Activated CD8-positive, alpha-beta memory T cell treated with anti-CD3 and anti-CD28 coated beads for 1 hour (primary cell): ENCODE measurements at regions not wholly inside any gene's neighbourhood (a gene's known extent, or its start where the extent isn't known, plus 50 kb on each side); places are given as distances from the start of the nearest gene placed in this dataset.

ENCODE experiments used
- DNase-seq, 2 donors: peaks; one replicate each; pipeline ENCODE4 v3.0.0-alpha.2; 2020; ENCODE audit warnings: low read depth in 1 of 2; ENCODE audit errors: extremely low read depth in 1 of 2

DNA sequence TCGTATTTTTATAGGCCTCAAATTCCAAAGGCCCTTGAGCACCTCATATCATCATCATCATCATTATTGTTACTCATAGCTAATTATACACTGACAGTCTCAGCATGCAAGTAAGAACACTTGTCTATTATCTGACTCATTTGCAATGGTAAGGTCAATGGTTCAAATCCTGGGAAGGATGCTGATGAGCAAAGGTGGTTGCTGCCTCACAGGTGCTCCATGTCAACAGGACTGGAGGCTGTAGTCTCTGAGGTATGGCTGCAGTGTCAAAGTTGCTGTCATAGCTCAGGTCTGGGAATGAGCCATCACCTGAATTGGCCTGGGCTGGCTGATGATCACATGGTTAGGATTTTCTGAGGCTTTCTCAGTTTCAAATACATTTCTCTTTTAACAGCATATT lies 379.3 kb downstream of the BCL11A start:
- DNase-seq: no peak

DNA sequence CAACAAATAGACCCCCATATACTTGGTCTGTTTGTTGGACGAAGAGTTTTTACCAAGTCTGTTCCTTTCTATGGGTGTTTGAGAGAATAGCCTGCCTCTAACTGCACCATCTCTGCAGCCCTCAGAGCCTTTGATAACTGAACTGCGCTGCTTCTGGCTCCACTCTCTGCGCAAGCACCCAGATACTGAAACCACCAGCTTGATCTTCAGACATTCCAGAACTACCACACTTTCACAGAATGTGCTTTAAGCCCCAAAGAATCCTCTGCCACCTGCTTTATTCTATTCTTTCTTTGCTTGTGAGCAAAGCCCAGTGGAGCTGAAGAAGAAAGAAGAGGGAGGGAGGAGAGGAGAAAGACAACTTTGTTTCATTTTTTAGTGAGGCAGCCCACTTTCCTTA lies 380.7 kb downstream of the BCL11A start:
- DNase-seq: no peak

DNA sequence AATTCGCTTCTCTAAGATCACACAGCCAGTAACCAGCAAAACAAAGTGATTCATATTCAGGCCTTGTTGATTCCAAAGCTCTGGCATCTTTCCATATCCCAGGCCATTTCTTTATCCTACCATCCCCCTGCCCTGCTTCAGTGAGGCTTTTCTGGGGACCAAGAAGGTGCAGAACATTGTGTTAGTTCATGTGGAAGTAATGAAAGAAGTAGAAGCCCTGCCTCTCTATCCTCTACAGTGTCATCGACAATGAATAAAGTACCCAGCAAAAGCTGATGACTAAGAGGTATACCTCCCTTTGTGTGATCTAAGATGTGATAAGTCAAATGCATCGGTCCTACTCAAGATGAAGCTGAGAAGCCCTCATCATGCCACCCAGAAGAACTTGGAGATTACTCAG lies 383.2 kb downstream of the BCL11A start:
- no peak for DNase-seq

DNA sequence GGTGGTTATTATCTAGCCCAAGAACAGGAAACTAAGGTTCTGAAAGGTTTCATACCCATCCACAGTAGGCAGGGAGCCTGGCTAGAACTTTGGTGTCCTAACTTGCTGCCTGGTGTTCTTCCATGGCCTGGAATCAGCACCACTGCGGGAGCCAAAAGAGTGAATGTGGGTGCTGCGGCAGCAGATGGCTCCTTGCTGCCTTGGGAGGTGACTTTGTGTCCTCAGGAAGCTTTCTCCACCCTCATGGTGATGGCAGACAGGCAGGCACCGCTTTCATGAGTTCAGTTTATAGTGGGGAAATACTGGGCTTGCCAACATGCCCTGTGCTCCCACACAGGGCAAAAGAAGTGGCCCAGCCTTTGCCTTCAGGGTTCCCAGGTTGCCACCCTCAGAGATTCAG lies 385.2 kb downstream of the BCL11A start:
- DNase-seq: no peak

DNA sequence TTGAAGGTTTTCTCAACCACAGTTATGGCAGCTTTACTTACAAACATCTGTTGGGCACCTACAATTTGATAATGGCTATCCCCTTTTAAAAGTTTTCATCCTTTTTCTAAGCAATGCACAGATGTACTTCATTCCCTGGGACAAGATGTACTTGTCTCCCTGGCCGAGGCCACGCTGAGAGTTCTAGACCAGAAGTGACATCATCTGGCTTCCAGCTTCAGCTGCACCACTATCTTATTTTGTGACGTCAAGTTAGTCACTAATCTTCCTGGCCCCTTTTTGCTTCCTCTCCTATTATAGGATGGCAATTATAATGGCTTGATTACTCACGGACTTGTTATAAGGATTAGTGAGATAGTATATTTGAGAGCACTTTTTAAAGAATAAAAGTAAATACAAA lies 386.4 kb downstream of the BCL11A start:
- DNase-seq: no peak

DNA sequence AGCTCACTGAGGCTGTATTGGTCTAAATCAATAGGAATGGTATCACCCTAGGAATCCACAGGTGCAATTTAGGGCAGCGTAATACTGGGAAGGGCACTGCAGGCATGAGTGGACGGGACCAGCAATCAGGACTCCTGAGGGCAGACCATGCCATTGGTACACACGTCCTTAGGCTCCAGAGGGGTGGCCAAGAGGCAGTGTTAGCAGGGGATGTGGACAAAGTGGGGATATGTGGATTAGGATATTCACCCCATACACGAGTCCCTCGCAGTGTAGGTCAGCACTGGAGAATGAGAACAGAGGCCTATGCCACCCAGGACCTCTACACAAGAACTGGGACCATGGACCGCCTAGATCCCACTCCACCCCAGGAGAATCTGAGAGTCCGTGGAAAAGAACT lies 389.8 kb downstream of the BCL11A start:
- no peak for DNase-seq

DNA sequence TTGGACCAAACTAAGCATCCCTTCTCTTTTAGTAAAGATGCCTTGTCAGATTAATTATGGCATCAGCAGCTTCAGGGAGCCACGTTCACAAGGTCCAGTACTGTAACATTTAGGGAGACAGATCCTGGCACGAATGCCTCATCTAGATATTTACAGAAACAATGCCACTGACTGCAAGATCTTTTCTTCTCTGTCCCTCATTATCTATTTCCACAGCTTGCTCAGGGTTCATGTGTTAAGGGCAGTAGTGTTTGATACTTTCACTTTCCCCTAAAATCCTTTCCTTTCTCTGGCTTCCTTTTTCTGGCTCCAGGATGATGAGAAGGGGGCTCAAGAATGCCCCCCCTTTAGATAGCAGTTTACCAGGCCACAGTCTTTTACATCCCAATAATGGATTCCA lies 393.9 kb downstream of the BCL11A start:
- DNase-seq: no peak

DNA sequence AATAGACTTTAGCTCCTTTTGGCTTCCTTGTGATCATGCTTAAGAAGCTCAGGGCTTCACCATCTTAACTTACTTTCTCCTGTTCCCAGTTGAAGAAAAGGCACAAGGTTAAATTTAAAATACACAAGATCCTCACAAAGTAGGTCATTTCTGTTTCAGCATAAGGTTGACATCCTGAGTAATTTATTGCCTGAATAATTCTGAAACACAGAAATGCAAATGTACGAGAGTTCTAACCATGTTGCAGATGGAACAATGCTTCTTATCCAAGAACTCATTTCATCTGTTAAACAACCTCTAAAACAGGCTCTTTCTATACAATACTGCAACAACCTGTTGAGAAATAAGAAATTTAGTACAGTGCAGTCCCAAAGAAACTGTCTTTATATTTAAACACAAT lies 395.2 kb downstream of the BCL11A start:
- no peak for DNase-seq

DNA sequence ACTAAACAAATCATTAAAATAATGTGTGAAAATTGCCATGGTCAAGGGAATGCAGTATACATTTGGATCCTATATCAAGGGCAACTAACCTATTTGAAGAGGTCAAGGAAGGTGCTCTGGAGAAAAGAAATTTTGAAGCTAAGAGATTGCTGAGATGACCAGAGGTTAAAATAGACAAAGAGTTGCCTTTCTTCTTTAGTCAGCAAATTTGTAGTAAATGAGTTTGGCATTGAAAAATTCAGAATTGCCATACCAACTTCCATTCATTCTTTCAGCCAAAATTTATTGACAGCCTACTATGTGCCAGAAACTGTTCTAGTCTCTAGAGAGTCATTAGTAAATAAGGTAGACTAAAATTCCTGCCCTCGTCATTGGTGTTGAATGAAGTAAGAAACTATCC lies 396.2 kb downstream of the BCL11A start:
- no peak for DNase-seq

DNA sequence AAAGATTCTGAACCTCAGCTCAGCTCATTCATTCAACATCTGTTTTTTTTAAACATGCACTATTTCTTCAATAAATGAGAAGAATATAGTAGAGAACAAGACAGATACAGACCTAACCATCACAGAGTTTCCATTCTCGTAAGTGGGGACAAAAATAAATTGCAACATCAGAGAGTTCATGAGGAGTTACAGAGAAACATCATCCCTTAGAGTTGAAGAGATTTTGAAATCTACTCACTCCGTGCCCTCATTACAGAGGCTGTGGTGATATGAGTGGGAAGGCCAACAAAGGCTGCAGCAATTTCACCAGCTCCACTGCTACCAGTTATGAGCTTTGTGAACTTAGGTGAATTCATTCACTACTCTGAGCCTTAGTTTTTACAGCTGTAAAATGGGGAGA lies 399.3 kb downstream of the BCL11A start:
- no peak for DNase-seq

DNA sequence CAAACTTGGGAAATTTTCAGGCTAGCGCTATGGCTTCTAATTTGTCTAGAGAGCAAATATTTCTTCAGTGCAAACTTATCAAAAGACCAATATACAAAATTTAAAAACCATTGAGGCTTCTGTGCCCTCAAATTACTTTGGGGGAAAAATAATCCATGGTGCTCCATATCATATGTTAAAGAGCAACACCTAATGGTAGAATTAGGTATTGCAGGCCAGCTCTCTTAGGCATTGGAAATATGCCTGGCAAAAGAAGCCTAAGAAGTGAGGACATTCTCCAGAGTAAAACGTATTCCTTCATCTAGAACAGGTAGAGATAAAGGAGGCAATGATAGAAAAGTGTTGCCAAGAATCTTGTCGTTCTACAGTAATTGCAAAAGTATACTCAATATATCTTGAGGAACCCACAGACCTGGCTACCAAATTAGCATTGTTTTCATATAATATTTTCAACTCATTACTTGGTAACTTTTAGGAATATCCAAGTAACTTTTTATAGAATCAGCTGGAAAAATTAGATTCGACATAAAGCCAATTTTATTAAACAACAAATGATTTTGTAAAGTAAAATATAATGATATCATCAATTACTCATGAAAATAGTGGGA lies 401.1 kb downstream of the BCL11A start:
- DNase-seq: no peak

DNA sequence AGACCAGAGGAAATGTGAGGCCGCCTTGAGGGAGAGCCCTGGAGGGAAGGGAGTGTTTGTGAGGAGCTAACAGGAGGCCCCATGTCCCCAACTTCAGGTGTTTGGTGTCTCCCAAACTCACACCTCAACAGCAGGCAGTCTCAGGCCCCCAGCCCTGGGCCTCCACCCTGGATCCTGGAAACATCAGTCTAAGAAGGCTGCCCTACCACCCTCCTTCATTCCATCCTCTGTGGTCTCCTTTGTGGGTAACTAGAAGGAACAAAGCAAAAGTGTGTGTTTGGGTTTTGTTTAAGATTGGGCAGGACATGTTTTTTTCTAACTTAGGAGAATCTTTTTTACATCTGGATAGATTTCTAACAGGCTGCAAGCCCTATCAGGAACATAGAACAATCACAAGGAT lies 404.3 kb downstream of the BCL11A start:
- DNase-seq: no peak

DNA sequence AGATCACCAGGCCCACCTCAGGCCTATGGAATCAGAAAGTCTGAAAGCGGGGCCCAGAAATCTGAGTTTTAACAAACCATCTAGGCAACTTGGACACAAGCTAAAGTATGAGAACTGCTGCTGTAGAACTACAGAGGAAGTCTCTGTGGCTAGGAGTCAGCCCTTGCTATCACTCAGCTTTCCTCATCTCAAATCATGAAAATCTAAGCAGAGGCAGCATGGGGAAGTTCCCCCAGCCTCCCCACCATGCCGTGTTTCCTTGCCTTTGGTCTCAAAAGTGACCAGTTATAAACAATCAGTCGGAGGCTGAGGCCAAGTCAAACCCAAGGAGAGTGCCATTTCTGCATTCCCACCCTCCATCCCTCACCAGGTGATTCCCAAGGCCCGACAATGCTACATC lies 404.7 kb downstream of the BCL11A start:
- no peak for DNase-seq

DNA sequence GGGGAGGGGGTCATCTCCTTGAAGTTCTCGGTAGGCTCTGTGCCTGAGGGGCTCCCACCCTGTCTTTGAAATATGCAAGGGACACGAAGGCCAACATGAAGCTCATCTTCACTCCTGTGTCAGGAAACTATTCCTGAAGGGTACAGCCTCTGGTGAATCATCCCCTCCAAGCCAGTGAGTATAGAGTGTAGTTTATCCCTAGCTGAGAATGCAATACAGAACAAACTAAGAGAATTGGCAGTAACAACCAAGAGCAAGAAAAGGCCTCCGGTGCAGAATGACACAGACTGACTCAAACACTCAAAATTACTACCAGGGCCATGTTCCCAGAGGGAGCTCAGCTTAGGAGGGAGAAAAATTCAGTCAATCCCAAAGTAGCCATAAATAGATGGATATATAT lies 413.3 kb downstream of the BCL11A start:
- DNase-seq: no peak

DNA sequence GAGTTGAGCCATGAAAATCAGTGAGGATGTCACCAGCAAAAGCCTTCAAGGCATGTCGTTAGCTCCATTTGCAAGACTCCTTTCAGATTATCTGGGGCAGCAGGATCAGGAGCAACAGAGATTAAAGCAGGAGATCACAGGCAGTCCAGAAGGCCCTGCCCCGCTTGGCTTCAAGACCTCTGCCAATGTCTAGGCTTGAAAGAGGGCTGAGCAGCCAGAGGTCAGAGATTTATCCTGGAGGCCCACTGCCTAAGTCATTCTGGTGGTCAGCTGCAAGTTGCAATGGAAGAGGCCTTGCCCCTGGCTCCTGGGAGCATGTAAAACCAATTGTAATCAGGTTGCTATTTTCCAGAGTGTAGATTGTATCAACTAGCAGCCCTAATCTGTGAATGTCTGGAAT lies 416.5 kb downstream of the BCL11A start:
- no peak for DNase-seq

DNA sequence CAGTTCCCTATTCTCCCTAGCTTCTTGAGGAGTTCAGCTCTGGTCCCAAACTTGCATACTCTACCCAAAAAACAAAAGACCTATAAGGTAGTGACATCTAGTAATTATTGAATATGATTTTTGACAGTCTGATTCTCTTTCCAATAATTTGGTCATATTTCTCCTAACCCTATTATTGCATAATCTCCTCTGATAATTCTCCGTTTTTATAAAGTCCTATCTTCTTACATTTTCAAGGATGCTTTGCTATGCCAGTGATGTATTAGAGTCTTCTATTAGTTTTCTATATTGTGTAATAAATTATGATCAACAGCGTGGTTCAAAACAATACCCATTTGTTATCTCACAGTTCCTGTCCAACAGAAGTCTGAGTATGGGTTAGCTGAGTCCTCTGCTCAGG lies 426.3 kb downstream of the BCL11A start:
- no peak for DNase-seq

DNA sequence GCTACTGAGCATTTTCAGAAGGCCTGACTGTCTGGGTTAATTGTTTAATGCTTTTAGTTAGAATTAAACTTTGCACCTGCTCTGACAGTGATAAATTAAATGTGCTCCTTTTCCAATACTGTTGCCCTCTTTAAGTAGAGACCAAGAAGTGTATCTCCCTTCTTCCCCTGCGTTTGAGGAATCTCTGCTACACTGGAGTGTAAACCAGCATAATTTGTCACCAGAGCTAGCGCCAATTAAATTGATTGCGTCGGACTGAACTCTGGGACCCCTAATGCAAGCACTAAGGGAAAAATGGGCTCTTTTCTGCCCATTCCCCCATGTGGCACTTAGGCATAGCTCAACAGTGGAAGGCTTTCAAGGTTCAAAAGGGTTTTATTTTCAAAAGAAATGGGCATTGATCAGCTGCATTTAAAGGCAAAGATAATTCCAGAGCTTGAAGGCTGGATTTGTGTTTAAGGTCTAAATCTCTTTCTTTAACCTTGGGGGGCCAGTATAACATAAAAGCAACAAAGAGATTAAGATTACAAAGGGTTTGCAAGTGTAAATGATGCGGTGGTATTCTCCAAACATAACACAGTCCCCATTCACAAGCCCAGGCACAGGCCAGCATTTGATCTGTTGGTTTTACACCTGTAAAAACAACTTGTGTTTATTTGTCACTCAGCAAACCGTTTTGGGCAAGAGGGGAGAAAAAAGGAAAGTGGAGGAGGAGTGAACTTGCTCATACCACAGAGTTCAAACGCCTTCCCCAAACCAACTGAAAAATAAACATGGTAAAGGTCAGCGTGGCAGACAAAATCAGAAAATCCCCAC lies 427.6 kb downstream of the BCL11A start:
- DNase-seq: no peak

DNA sequence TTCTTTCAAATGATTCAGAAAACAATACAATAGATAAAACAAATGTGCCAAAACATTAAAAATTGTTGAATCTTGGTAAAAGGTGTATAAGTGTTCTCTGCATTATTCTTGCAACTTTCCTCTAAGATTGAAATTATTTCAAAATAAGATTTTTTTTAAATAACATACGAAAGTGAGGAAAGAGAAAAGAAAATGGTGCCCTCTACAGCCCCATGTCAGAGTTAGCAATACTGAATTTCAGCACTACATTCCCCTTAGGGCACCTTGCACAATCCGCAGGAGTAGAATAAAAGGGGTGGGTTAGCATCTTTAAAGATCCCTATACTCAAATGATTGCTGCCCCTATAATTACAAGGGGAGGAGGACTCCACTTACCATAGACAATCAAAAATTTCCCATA lies 433.7 kb downstream of the BCL11A start:
- no peak for DNase-seq

DNA sequence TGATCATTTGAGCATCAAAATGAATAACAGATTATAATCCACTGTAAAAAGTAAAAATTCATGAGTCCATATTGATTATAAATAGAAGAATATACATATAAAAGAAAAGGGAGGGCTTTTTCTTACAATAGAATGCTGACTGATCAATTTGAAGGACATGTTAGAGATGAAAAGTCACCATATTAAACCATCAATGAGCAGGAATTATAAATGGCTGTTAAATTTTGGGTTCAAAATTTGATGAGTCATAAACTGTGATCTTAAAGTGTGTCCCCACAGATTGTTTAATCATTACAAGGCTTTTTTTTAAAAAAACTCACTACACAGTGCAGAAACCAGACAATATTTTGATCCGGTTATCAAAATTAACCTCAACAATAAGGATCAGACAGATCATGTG lies 434.5 kb downstream of the BCL11A start:
- no peak for DNase-seq

DNA sequence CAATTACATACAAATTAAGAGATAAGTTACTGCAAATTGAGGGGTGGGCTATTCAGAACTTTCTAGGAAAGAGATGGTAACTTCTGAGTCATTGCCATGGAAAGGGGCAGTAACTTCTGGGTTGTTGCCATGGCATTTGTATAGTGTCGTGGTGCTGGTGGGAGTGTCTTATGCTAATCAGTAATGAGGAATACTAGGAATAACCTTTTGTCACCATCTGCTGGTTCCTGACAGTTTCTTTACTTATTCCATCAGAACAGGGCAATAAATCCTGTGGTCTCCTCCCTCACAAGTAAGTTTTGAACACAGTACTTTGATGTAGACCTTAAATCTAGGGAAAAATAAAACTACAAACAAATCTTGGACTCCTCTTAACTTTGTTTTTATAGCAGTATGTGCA lies 435.4 kb downstream of the BCL11A start:
- DNase-seq: no peak

DNA sequence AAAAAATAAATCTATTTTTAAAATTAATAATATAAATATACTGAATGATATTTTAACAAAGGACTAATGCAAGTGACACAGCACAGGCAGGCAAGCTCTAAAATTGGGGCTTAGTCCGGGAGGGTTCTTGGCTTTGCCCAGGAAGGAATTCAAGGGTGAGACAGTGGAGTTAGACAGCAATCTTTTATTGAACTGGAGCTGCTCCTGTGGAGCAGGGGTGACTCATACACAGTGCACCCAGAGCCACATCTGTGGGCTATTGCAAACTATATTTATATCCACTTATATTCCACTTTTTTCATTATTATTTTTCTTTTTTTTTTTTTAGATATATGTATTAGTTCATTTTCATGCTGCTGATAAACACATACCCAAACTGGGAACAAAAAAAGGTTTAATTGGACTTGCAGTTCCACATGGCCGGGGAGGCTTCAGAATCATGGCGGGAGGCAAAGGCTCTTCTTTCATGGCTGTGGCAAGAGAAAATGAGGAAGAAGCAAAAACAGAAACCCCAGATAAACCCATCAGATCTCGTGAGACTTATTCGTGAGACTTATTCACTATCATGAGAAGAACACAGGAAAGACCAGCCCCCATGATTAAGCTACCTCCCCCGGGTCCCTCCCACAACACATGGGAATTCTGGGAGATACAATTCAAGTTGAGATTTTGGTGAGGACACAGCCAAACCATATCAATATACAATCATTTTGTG lies 437.1 kb downstream of the BCL11A start:
- no peak for DNase-seq

DNA sequence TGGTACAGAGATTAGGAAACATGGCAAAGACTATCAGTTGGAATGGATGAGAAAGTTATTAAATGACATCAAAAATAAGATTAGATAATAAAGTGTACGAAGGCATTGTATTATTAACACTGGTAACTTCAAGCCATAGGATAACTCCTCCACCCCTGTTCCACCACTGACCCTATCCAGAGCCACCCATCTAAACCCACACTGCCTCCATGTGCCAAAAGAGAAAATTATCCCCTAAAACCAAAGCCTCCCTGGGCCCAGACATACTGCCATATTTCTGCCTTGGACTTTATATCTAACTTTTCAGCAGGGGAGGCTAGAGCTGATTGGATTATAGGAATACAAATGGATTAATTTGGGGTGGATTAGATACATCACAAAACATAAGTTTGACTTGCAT lies 443.7 kb downstream of the BCL11A start:
- DNase-seq: no peak
